GM13976 (cell line): ENCODE measurements at regions not wholly inside any gene's neighbourhood (a gene's known extent, or its start where the extent isn't known, plus 50 kb on each side); places are given as distances from the start of the nearest gene placed in this dataset.

ENCODE experiments used
- DNase-seq: peaks from one replicate; pipeline ENCODE4 v3.0.0; 2012; ENCODE audit warnings: low spot score
- CTCF ChIP-seq: IDR thresholded peaks from 2 replicates; pipeline ENCODE4 v1.5.1; 2012; ENCODE audit warnings: borderline replicate concordance, mild to moderate bottlenecking; ENCODE audit not compliant: insufficient read depth; ENCODE audit errors: extremely low read depth, missing control alignments, control extremely low read depth
- in situ Hi-C: fragments of 300-500 bp; cut with MboI; formaldehyde crosslinking; loops from one replicate; pipeline ENCODE4 v1.12.0; 2022; ENCODE audit warnings: low sequenced_read_pairs, mixed read lengths, inconsistent platforms; ENCODE audit not compliant: unreplicated experiment

GRCh38 chr5:164487939-164488338 lies 982.5 kb downstream of the MAT2B start:
- no peak for DNase-seq
- in situ Hi-C loops = loop anchor here (25.0 kb wide), 1 partner anchor 476 kb away; no protein-coding TSS in a partner anchor
- TF ChIP-seq CTCF = no peak

- DNase-seq = no peak
- in situ Hi-C loops = loop anchor here (25.0 kb wide), 1 partner anchor 485 kb away; no protein-coding TSS in a partner anchor
These were observed 992.1 kb downstream of the MAT2B start for GRCh38 chr5:164497311-164498064.

GRCh38 chr5:164498438-164498837 lies 993.0 kb downstream of the MAT2B start:
- no peak for DNase-seq
- TF ChIP-seq CTCF = no peak
- in situ Hi-C loops = loop anchor here (25.0 kb wide), 1 partner anchor 486 kb away; no protein-coding TSS in a partner anchor

More at GRCh38 chr5:164497311-164498064, 992.1 kb downstream of the MAT2B start:
- TF ChIP-seq CTCF = no peak

- no peak for TF ChIP-seq CTCF
- DNase-seq = no peak
- in situ Hi-C loops = loop anchor here (25.0 kb wide), 1 partner anchor 939 kb away; no protein-coding TSS in a partner anchor
These were observed 995.4 kb downstream of the MAT2B start for GRCh38 chr5:164500856-164501255.

GRCh38 chr5:164501344-164501743 lies 995.9 kb downstream of the MAT2B start:
- in situ Hi-C loops = loop anchor here (25.0 kb wide), 1 partner anchor 939 kb away; no protein-coding TSS in a partner anchor
- no peak for TF ChIP-seq CTCF
- no peak for DNase-seq

- TF ChIP-seq CTCF = peak; percentile 59
- peak; percentile 26 for DNase-seq
- in situ Hi-C loops = loop anchor here (25.0 kb wide), 1 partner anchor 942 kb away; no protein-coding TSS in a partner anchor
These were observed 998.8 kb downstream of the MAT2B start for GRCh38 chr5:164504141-164504772.
